GM19099 (cell line): ENCODE measurements at regions not wholly inside any gene's neighbourhood (a gene's known extent, or its start where the extent isn't known, plus 50 kb on each side); places are given as distances from the start of the nearest gene placed in this dataset.

Source experiments
- POLR2A ChIP-seq: IDR thresholded peaks from 3 replicates; pipeline ENCODE4 v1.6.1; 2011; ENCODE audit warnings: low read depth; ENCODE audit not compliant: insufficient read length; ENCODE audit errors: extremely low read depth

- no peak for TF ChIP-seq POLR2A
These were observed 101.9 kb downstream of the RGS21 start for GRCh38 chr1:192418552-192419285.

- TF ChIP-seq POLR2A: no peak
These were observed 113.9 kb downstream of the RGS21 start for GRCh38 chr1:192430644-192431043.

- no peak for TF ChIP-seq POLR2A
These were observed 118.9 kb downstream of the RGS21 start for GRCh38 chr1:192435704-192436103.

- TF ChIP-seq POLR2A: no peak
These were observed 119.8 kb downstream of the RGS21 start for GRCh38 chr1:192436441-192437078.

GRCh38 chr1:192438737-192439136 lies 121.9 kb downstream of the RGS21 start:
- TF ChIP-seq POLR2A: no peak

GRCh38 chr1:192439373-192440025 lies 122.7 kb downstream of the RGS21 start:
- TF ChIP-seq POLR2A: no peak

- TF ChIP-seq POLR2A: no peak
These were observed 124.7 kb downstream of the RGS21 start for GRCh38 chr1:192441492-192441891.

GRCh38 chr1:192442736-192443135 lies 125.9 kb downstream of the RGS21 start:
- TF ChIP-seq POLR2A: no peak

- TF ChIP-seq POLR2A: no peak
These were observed 126.8 kb downstream of the RGS21 start for GRCh38 chr1:192443616-192444015.

GRCh38 chr1:192445241-192445640 lies 128.4 kb downstream of the RGS21 start:
- TF ChIP-seq POLR2A: no peak

GRCh38 chr1:192445839-192446489 lies 129.2 kb downstream of the RGS21 start:
- no peak for TF ChIP-seq POLR2A

GRCh38 chr1:192448026-192448578 lies 127.5 kb upstream of the RGS1 start:
- TF ChIP-seq POLR2A: no peak

- no peak for TF ChIP-seq POLR2A
These were observed 122.1 kb upstream of the RGS1 start for GRCh38 chr1:192453360-192453992.

- TF ChIP-seq POLR2A: no peak
These were observed 116.1 kb upstream of the RGS1 start for GRCh38 chr1:192459467-192459866.

- no peak for TF ChIP-seq POLR2A
These were observed 113.9 kb upstream of the RGS1 start for GRCh38 chr1:192461684-192462083.

- TF ChIP-seq POLR2A: no peak
These were observed 113.0 kb upstream of the RGS1 start for GRCh38 chr1:192462616-192463015.

- TF ChIP-seq POLR2A: no peak
These were observed 111.9 kb upstream of the RGS1 start for GRCh38 chr1:192463661-192464060.
